NCI-H82 (cell line): ENCODE measurements at regions not wholly inside any gene's neighbourhood (a gene's known extent, or its start where the extent isn't known, plus 50 kb on each side); places are given as distances from the start of the nearest gene placed in this dataset.

Source experiments
- DNase-seq: peaks from one replicate; lab custom pipeline; 2025; lab: John Stamatoyannopoulos, UW

GRCh38 chr11:30089921-30090320 lies 73.1 kb upstream of the KCNA4 start:
- DNase-seq, result peak; percentile 20

- DNase-seq, result no peak
These were observed 74.4 kb upstream of the KCNA4 start for GRCh38 chr11:30091246-30091645.

GRCh38 chr11:30091737-30092136 lies 74.9 kb upstream of the KCNA4 start:
- DNase-seq, result no peak

GRCh38 chr11:30092518-30092917 lies 75.7 kb upstream of the KCNA4 start:
- no peak for DNase-seq

GRCh38 chr11:30100495-30100894 lies 83.7 kb upstream of the KCNA4 start:
- no peak for DNase-seq

- DNase-seq, result no peak
These were observed 89.7 kb upstream of the KCNA4 start for GRCh38 chr11:30106222-30107181.

GRCh38 chr11:30107899-30108298 lies 91.1 kb upstream of the KCNA4 start:
- DNase-seq, result no peak

- no peak for DNase-seq
These were observed 92.9 kb upstream of the KCNA4 start for GRCh38 chr11:30109774-30110173.

GRCh38 chr11:30110691-30111090 lies 93.9 kb upstream of the KCNA4 start:
- peak; percentile 80 for DNase-seq

GRCh38 chr11:30111786-30112185 lies 95.0 kb upstream of the KCNA4 start:
- no peak for DNase-seq

GRCh38 chr11:30113326-30113898 lies 96.6 kb upstream of the KCNA4 start:
- no peak for DNase-seq

- no peak for DNase-seq
These were observed 99.7 kb upstream of the KCNA4 start for GRCh38 chr11:30116512-30116911.

- DNase-seq, result peak; percentile 2
These were observed 103.3 kb upstream of the KCNA4 start for GRCh38 chr11:30120045-30120589.

- no peak for DNase-seq
These were observed 105.4 kb upstream of the FSHB start for GRCh38 chr11:30125456-30125855.

GRCh38 chr11:30128269-30128932 lies 102.4 kb upstream of the FSHB start:
- peak; percentile 52 for DNase-seq

GRCh38 chr11:30131535-30131934 lies 99.3 kb upstream of the FSHB start:
- DNase-seq, result no peak

- no peak for DNase-seq
These were observed 97.5 kb upstream of the FSHB start for GRCh38 chr11:30133281-30133680.

GRCh38 chr11:30143098-30143705 lies 87.6 kb upstream of the FSHB start:
- DNase-seq, result peak; percentile 70

GRCh38 chr11:30147293-30147692 lies 83.5 kb upstream of the FSHB start:
- peak; percentile 85 for DNase-seq

- no peak for DNase-seq
These were observed 80.8 kb upstream of the FSHB start for GRCh38 chr11:30149998-30150397.

GRCh38 chr11:30150425-30150824 lies 80.4 kb upstream of the FSHB start:
- DNase-seq, result no peak

GRCh38 chr11:30153008-30153407 lies 77.8 kb upstream of the FSHB start:
- DNase-seq, result no peak
